ENCODE measurements at regions not wholly inside any gene's neighbourhood (a gene's known extent, or its start where the extent isn't known, plus 50 kb on each side); places are given as distances from the start of the nearest gene placed in this dataset.

- no peak for TF ChIP-seq CTCF (IDR thresholded peaks at IDR 0.05)
- ATAC-seq (ENCODE audit: low FRiP score) (no peak), DNase-seq (ENCODE audit: low spot score) (no peak)
These were observed 86.0 kb upstream of the C1QTNF7 start for GRCh38 chr4:15341733-15342300.

DNA sequence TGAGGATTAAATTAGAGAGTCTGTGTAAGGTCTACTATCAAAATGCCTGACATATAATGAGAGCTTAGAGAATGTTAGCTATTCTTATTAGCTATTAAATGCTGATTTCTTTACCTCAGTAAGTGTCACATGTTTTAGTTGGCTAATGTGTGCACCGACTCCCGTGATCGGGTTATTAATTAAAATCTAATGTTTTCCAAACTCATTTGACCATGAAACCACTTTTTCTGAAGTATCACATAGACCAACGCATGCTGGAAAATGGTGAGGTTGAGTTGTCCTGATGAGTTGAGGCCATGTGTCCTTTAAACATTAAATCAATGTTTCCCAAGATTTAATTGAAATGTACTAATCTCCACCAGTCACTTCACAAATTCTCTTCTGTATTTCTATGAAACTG is 84.8 kb upstream of the C1QTNF7 start:
- DNase-seq (ENCODE audit: low spot score) (no peak), ATAC-seq (ENCODE audit: low FRiP score) (no peak)
- no peak for TF ChIP-seq CTCF (IDR thresholded peaks at IDR 0.05)

- DNase-seq (ENCODE audit: low spot score) (no peak), ATAC-seq (ENCODE audit: low FRiP score) (no peak)
- TF ChIP-seq CTCF (IDR thresholded peaks at IDR 0.05), result no peak
These were observed 84.3 kb upstream of the C1QTNF7 start for GRCh38 chr4:15343581-15343980.

- no peak for DNase-seq (ENCODE audit: low spot score)
These were observed 83.8 kb upstream of the C1QTNF7 start for GRCh38 chr4:15344041-15344440.

GRCh38 chr4:15345134-15345533 is 82.7 kb upstream of the C1QTNF7 start:
- TF ChIP-seq CTCF (IDR thresholded peaks at IDR 0.05), result no peak
- DNase-seq (ENCODE audit: low spot score) (no peak), ATAC-seq (ENCODE audit: low FRiP score) (no peak)

More at GRCh38 chr4:15344041-15344440, 83.8 kb upstream of the C1QTNF7 start:
- TF ChIP-seq CTCF (IDR thresholded peaks at IDR 0.05), result no peak
- no peak for ATAC-seq (ENCODE audit: low FRiP score)

DNA sequence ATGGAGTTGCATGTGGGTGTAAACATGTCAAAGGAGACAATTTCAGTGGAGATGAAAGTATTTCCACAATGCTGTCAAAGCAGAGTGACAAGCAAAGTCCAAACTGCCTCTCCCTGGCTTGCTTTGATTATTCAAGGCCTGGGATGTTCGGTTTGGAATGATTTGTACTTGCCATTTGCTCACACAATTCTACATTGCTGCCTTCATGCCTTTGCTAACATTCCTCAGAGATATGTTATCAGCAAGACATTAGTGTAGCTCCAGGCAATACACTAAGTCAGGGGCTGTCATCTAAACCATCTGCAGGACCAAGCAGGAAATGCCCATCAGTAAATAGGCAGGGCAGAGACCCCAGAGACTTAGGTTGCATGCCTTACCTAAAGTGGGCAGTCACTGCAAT is 79.6 kb upstream of the C1QTNF7 start:
- ATAC-seq (ENCODE audit: low FRiP score) (no peak), DNase-seq (ENCODE audit: low spot score) (no peak)
- no peak for TF ChIP-seq CTCF (IDR thresholded peaks at IDR 0.05)

GRCh38 chr4:15348695-15349094 is 79.1 kb upstream of the C1QTNF7 start:
- DNase-seq (ENCODE audit: low spot score) (no peak), ATAC-seq (ENCODE audit: low FRiP score) (no peak)
- no peak for TF ChIP-seq CTCF (IDR thresholded peaks at IDR 0.05)
